Fibroblast of villous mesenchyme (primary cell): ENCODE measurements at regions not wholly inside any gene's neighbourhood (a gene's known extent, or its start where the extent isn't known, plus 50 kb on each side); places are given as distances from the start of the nearest gene placed in this dataset.
A peak's percentile ranks its signal among the peaks of the same experiment; 100 is the strongest.

Experiments
- DNase-seq: peaks from one replicate; pipeline ENCODE4 v3.0.0-alpha.2; 2010; ENCODE audit warnings: low read depth
- H3K4me3 ChIP-seq: 2 replicates; pipeline ENCODE4 v1.5.1; 2011; ENCODE audit warnings: low read depth, mild to moderate bottlenecking, low read length
- CTCF ChIP-seq: IDR thresholded peaks from 2 replicates; pipeline ENCODE4 v1.5.1; 2012; ENCODE audit warnings: low read depth, mild to moderate bottlenecking, low read length; ENCODE audit not compliant: insufficient read depth

GRCh38 chr2:51855683-51856082 is 823.8 kb upstream of the NRXN1 start:
- no peak for TF ChIP-seq CTCF
- H3K4me3 ChIP-seq = no peak overlapping the region
- DNase-seq = no peak

- DNase-seq = no peak
Observed at GRCh38 chr2:51846796-51847195, 814.9 kb upstream of the NRXN1 start.

GRCh38 chr2:51846018-51846417 is 814.1 kb upstream of the NRXN1 start:
- no peak for TF ChIP-seq CTCF
- H3K4me3 ChIP-seq = no peak overlapping the region
- no peak for DNase-seq

More at GRCh38 chr2:51846796-51847195, 814.9 kb upstream of the NRXN1 start:
- no peak for TF ChIP-seq CTCF
- H3K4me3 ChIP-seq = no peak overlapping the region

- no peak for DNase-seq
- no peak for TF ChIP-seq CTCF
- H3K4me3 ChIP-seq = no peak overlapping the region
Observed at GRCh38 chr2:51844596-51844995, 812.7 kb upstream of the NRXN1 start.

- no peak overlapping the region for H3K4me3 ChIP-seq
- no peak for DNase-seq
- TF ChIP-seq CTCF = no peak
Observed at GRCh38 chr2:51829477-51829876, 797.5 kb upstream of the NRXN1 start.

- no peak for TF ChIP-seq CTCF
- H3K4me3 ChIP-seq = no peak overlapping the region
- no peak for DNase-seq
Observed at GRCh38 chr2:51825823-51826222, 793.9 kb upstream of the NRXN1 start.

GRCh38 chr2:51813247-51813646 is 781.3 kb upstream of the NRXN1 start:
- TF ChIP-seq CTCF = no peak
- no peak overlapping the region for H3K4me3 ChIP-seq
- DNase-seq = peak; percentile 5
